Kidney (tissue), 13 donors: ENCODE measurements at regions not wholly inside any gene's neighbourhood (a gene's known extent, or its start where the extent isn't known, plus 50 kb on each side); places are given as distances from the start of the nearest gene placed in this dataset.
"Not testable (repeated sequence)": the region's sequence is repeated elsewhere in the genome, so short reads cannot be mapped to it uniquely, and the experiment has no call there.

ENCODE experiments used
- DNase-seq, 5 donors: peaks; one replicate each; pipeline ENCODE4 v3.0.0-alpha.2; 2013 to 2020
- FAIRE-seq: peaks from 2 replicates; lab custom pipeline; 2012; peaks lifted over from hg19 to GRCh38; lab: Jason Lieb, UNC
- H3K27ac ChIP-seq, 2 donors: one replicate each; pipeline ENCODE4 v1.7.0; 2013; ENCODE audit warnings: low read depth in 2 of 2, low read length in 2 of 2, inconsistent platforms in 1 of 2
- H3K27me3 ChIP-seq: one replicate; pipeline ENCODE4 v1.7.1; 2013; ENCODE audit warnings: low read length, inconsistent platforms; ENCODE audit not compliant: control insufficient read depth, insufficient read depth
- H3K36me3 ChIP-seq, 3 donors: one replicate each; pipeline versions ENCODE4 v1.7.0 to v1.7.1; 2013; ENCODE audit warnings: low read length in 3 of 3, control low read depth in 1 of 3, inconsistent platforms in 1 of 3; ENCODE audit not compliant: insufficient read depth in 3 of 3, control insufficient read depth in 2 of 3
- H3K4me1 ChIP-seq, 3 donors: one replicate each; pipeline versions ENCODE4 v1.7.0 to v1.7.1; 2013; ENCODE audit warnings: low read length in 3 of 3, inconsistent platforms in 1 of 3, low read depth in 1 of 3; ENCODE audit not compliant: control insufficient read depth in 2 of 3, insufficient read depth in 2 of 3
- H3K4me3 ChIP-seq, 3 donors: one replicate each; pipeline versions ENCODE4 v1.7.0 to v1.8.1; 2013; ENCODE audit warnings: low read length in 3 of 3, control low read depth in 1 of 3, inconsistent platforms in 1 of 3
- H3K9ac ChIP-seq, 3 donors: one replicate each; pipeline versions ENCODE4 v1.7.0 to v1.7.1; 2013; ENCODE audit warnings: low read length in 3 of 3, control low read depth in 1 of 3, inconsistent platforms in 1 of 3
- H3K9me3 ChIP-seq, 3 donors: one replicate each; pipeline versions ENCODE4 v1.7.0 to v1.7.1; 2013; ENCODE audit warnings: low read length in 3 of 3, control low read depth in 1 of 3, inconsistent platforms in 1 of 3; ENCODE audit not compliant: control insufficient read depth in 2 of 3, insufficient read depth in 1 of 3
- CTCF ChIP-seq: IDR thresholded peaks from 3 replicates; pipeline ENCODE4 v1.5.1; 2012; ENCODE audit warnings: mild to moderate bottlenecking, moderate library complexity, borderline replicate concordance; ENCODE audit not compliant: insufficient read depth; ENCODE audit errors: extremely low read depth
- intact Hi-C: fragments of 100-400 bp; cut with DNase I; formaldehyde crosslinking; loops from one replicate; pipeline ENCODE4 v1.11.1; 2022
- donor health status: control.
- donor health status: control.
- donor health status: control.
- donor health status: control.
- donor health status: control.
- donor health status: DM: yes; HTN: yes; CAD: no.
- donor health status: Normal renal cell carcinoma (clear cell type).

- TF ChIP-seq CTCF, result no peak
- Histone ChIP-seq H3K9me3 (no peaks in the 10 kb centered on the region), H3K36me3 (no peaks in the 10 kb centered on the region), H3K4me1 (no peaks in the 10 kb centered on the region), H3K27ac (no peak overlapping the region), H3K9ac (no peak overlapping the region), H3K4me3 (no peak overlapping the region), H3K27me3 (no peaks in the 10 kb centered on the region)
- FAIRE-seq, result no peak
- intact Hi-C loops, result no loop called here
- DNase-seq, result no peak
Observed at GRCh38 chrX:1853916-1854315, 239.1 kb downstream of the ASMT start.

- DNase-seq, H3K4me1 ChIP-seq, H3K27ac ChIP-seq, H3K27me3 ChIP-seq, intact Hi-C loops, H3K4me3 ChIP-seq, FAIRE-seq, H3K9me3 ChIP-seq, H3K9ac ChIP-seq, H3K36me3 ChIP-seq: not testable (repeated sequence)
Observed at GRCh38 chrX:1854861-1855260, 240.0 kb downstream of the ASMT start.

- H3K4me3 ChIP-seq, H3K4me1 ChIP-seq, H3K9me3 ChIP-seq, H3K36me3 ChIP-seq, H3K9ac ChIP-seq, H3K27ac ChIP-seq, H3K27me3 ChIP-seq, FAIRE-seq, DNase-seq, intact Hi-C loops: not testable (repeated sequence)
Observed at GRCh38 chrX:1859266-1859665, 244.4 kb downstream of the ASMT start.

GRCh38 chrX:1860936-1861594, 246.2 kb downstream of the ASMT start:
- Histone ChIP-seq H3K27me3 (no peaks in the 10 kb centered on the region), H3K9ac (no peak overlapping the region), H3K4me1 (no peaks in the 10 kb centered on the region), H3K27ac (no peak overlapping the region), H3K9me3 (no peaks in the 10 kb centered on the region), H3K4me3 (no peak overlapping the region), H3K36me3 (no peaks in the 10 kb centered on the region)
- TF ChIP-seq CTCF, result no peak
- intact Hi-C loops, result no loop called here
- DNase-seq (no peak), FAIRE-seq (no peak)

- H3K27me3 ChIP-seq, H3K27ac ChIP-seq, H3K36me3 ChIP-seq, H3K9ac ChIP-seq, intact Hi-C loops, H3K9me3 ChIP-seq, H3K4me1 ChIP-seq, DNase-seq, FAIRE-seq, H3K4me3 ChIP-seq: not testable (repeated sequence)
Observed at GRCh38 chrX:1863995-1864394, 249.1 kb downstream of the ASMT start.
